K562 (cell line): ENCODE measurements at regions not wholly inside any gene's neighbourhood (a gene's known extent, or its start where the extent isn't known, plus 50 kb on each side); places are given as distances from the start of the nearest gene placed in this dataset.

Experiments used
- AFF4 ChIP-seq: sonication (generic); formaldehyde crosslinking; IDR thresholded peaks from 2 replicates; pipeline ENCODE4 v1.8.0; 2023; ENCODE audit warnings: mild to moderate bottlenecking, missing genetic modification reagents
- ARID2 ChIP-seq: fragments of 450-650 bp; IDR thresholded peaks from 2 replicates; pipeline ENCODE4 v1.6.1; 2017; ENCODE audit warnings: antibody characterized with exemption, mild to moderate bottlenecking
- CEBPG ChIP-seq, 3 experiments: fragments of 200-800 bp in 1 of 3; sonication (Bioruptor generic) in 1 of 3; sonication (generic) in 1 of 3; formaldehyde crosslinking in 1 of 3; IDR thresholded peaks in 2 of 3; conservative IDR thresholded peaks in 1 of 3; 2 replicates each; pipeline versions ENCODE4 v1.6.1 to v1.8.0; 2016 to 2022; ENCODE audit warnings: missing compliant biosample characterization in 2 of 3, missing genetic modification characterization in 2 of 3, mild to moderate bottlenecking in 1 of 3, missing genetic modification reagents in 1 of 3
- CTCFL ChIP-seq: IDR thresholded peaks from 2 replicates; pipeline ENCODE4 v1.6.1; 2011; ENCODE audit warnings: borderline replicate concordance, low read depth, mild to moderate bottlenecking, moderate library complexity, low read length; ENCODE audit not compliant: insufficient read depth, poor library complexity, severe bottlenecking
- HEY1 ChIP-seq: fragments of 250-450 bp; sonication (Bioruptor Pico); IDR thresholded peaks from 2 replicates; pipeline ENCODE4 v1.5.0; 2020; ENCODE audit warnings: mild to moderate bottlenecking, moderate library complexity, borderline replicate concordance
- HINFP ChIP-seq: fragments of 450-650 bp; conservative IDR thresholded peaks from 2 replicates; pipeline ENCODE4 v1.6.1; 2016; ENCODE audit warnings: missing genetic modification characterization, low read depth, mild to moderate bottlenecking, control low read depth, missing compliant biosample characterization
- HNRNPUL1 ChIP-seq: fragments of 200-400 bp; formaldehyde crosslinking; IDR thresholded peaks from 2 replicates; pipeline ENCODE4 v1.6.1; 2017; ENCODE audit warnings: low read length
- KAT7 ChIP-seq: sonication (generic); formaldehyde crosslinking; IDR thresholded peaks from 2 replicates; pipeline ENCODE4 v1.8.0; 2022; ENCODE audit warnings: missing genetic modification reagents, mild to moderate bottlenecking, borderline replicate concordance
- KLF13 ChIP-seq: fragments of 450-650 bp; IDR thresholded peaks from 2 replicates; pipeline ENCODE4 v1.6.1; 2016; ENCODE audit warnings: missing genetic modification characterization, low read depth, mild to moderate bottlenecking, missing compliant biosample characterization, moderate library complexity, borderline replicate concordance
- MCM2 ChIP-seq: fragments of 450-650 bp; IDR thresholded peaks from 2 replicates; pipeline ENCODE4 v1.6.1; 2017; ENCODE audit warnings: low read depth, mild to moderate bottlenecking
- MIER1 ChIP-seq: fragments of 450-650 bp; IDR thresholded peaks from 2 replicates; pipeline ENCODE4 v1.6.1; 2016; ENCODE audit warnings: antibody characterized with exemption, mild to moderate bottlenecking, low read depth
- MITF ChIP-seq: IDR thresholded peaks from 2 replicates; pipeline ENCODE4 v1.6.1; 2014; ENCODE audit warnings: antibody characterized with exemption
- POLR2AphosphoS5 ChIP-seq: IDR thresholded peaks from 2 replicates; pipeline ENCODE4 v1.6.1; 2011; ENCODE audit warnings: mild to moderate bottlenecking, low read depth, low read length, moderate library complexity; ENCODE audit not compliant: control insufficient read depth, insufficient read depth
- RHOXF2B ChIP-seq: fragments of 250-450 bp; sonication (Bioruptor Pico); conservative IDR thresholded peaks from 2 replicates; pipeline ENCODE4 v1.5.1; 2021
- WHSC1 ChIP-seq: IDR thresholded peaks from one replicate; pipeline ENCODE4 v1.6.1; 2012; ENCODE audit warnings: low read length, control low read depth, inconsistent platforms
- ZNF175 ChIP-seq: fragments of 200-800 bp; sonication (Bioruptor generic); IDR thresholded peaks from 2 replicates; pipeline ENCODE4 v1.6.1; 2016; ENCODE audit warnings: low read depth, mild to moderate bottlenecking, missing genetic modification characterization, missing compliant biosample characterization
- ZNF232 ChIP-seq: sonication (generic); formaldehyde crosslinking; IDR thresholded peaks from 2 replicates; pipeline ENCODE4 v1.8.0; 2022; ENCODE audit warnings: mild to moderate bottlenecking, missing genetic modification reagents
- ZNF699 ChIP-seq: fragments of 250-450 bp; sonication (Bioruptor Pico); IDR thresholded peaks from 2 replicates; pipeline ENCODE4 v1.8.0; 2021; ENCODE audit warnings: mild to moderate bottlenecking, moderate library complexity; ENCODE audit not compliant: insufficient replicate concordance

- TF ChIP-seq KAT7 (CRISPR knock-in tag) (no peak), MIER1 (no peak), AFF4 (CRISPR knock-in tag) (no peak), WHSC1 (no peak), ARID2 (no peak), ZNF175 (CRISPR knock-in tag) (0 out of 2 replicates have a peak, but pooled peaks have one; percentile 33), CEBPG (CRISPR knock-in tag; IDR thresholded peaks at IDR 0.05) (no peak), CEBPG (tag; conservative IDR thresholded peaks at IDR 0.05 in 1 of 2, IDR thresholded peaks at IDR 0.05 in 1 of 2) (peak in 1 of 2 experiments; percentile 31; a peak in 1 of 4 replicates), HINFP (tag) (no peak), HNRNPUL1 (no peak), HEY1 (CRISPR knock-in tag) (no peak), CTCFL (no peak), ZNF699 (CRISPR knock-in tag) (no peak), KLF13 (no peak), MITF (peak; percentile 71; the same call in 1 of the 2 replicates), RHOXF2B (CRISPR knock-in tag) (no peak), ZNF232 (CRISPR knock-in tag) (no peak), POLR2AphosphoS5 (no peak), MCM2 (no peak)
These were observed 338.0 kb upstream of the GYPC start (continued) for GRCh38 chr2:126317790-126318431.
